Activated CD4-positive, alpha-beta T cell treated with anti-CD3 and anti-CD28 coated beads, Interleukin-2, amount 10 ng/mL, durations not matched to agents 24 days and 14 days (primary cell): ENCODE measurements at regions not wholly inside any gene's neighbourhood (a gene's known extent, or its start where the extent isn't known, plus 50 kb on each side); places are given as distances from the start of the nearest gene placed in this dataset.
"Not testable (repeated sequence)": the region's sequence is repeated elsewhere in the genome, so short reads cannot be mapped to it uniquely, and the experiment has no call there.

ENCODE experiments used
- DNase-seq: peaks from one replicate; pipeline ENCODE4 v3.0.0; 2022
- H3K27ac Mint-ChIP-seq: one replicate; pipeline ENCODE4 v1.8.0; 2022; ENCODE audit warnings: mild to moderate bottlenecking, mixed read lengths
- H3K27me3 Mint-ChIP-seq: one replicate; pipeline ENCODE4 v1.8.0; 2022; ENCODE audit warnings: mixed read lengths
- H3K36me3 Mint-ChIP-seq: one replicate; pipeline ENCODE4 v1.8.0; 2022; ENCODE audit warnings: low read depth, mild to moderate bottlenecking, mixed read lengths
- H3K4me1 Mint-ChIP-seq: one replicate; pipeline ENCODE4 v1.8.0; 2021; ENCODE audit warnings: mixed read lengths
- H3K4me3 Mint-ChIP-seq: one replicate; pipeline ENCODE4 v1.8.0; 2022; ENCODE audit warnings: mild to moderate bottlenecking, moderate library complexity, mixed read lengths
- H3K9me3 Mint-ChIP-seq: one replicate; pipeline ENCODE4 v1.8.0; 2021; ENCODE audit warnings: mixed read lengths
- intact Hi-C: fragments of 100-400 bp; cut with micrococcal nuclease; formaldehyde crosslinking; loops from one replicate; pipeline ENCODE4 v1.15.1; 2023

DNA sequence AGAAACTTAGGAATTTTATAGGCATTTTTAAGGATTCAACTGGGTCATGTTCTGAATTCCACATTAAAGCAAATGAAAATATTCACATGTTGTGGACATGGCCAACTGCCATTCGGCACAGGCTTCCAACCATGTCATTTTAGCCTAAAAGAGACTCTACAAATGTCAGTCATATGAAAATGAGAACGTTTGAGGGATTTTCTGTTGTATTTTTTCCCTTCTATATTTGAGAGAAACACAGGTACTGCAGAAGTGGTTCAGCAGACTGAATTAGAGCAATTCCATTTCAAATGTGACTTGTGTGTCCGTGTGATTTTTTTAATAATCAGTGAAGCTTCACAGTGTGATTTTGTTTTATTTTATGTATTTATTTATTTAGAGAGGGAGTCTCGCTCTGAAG is 124.3 kb downstream of the TP53TG3F start:
- H3K4me3 Mint-ChIP-seq, H3K27me3 Mint-ChIP-seq, H3K27ac Mint-ChIP-seq, DNase-seq, H3K9me3 Mint-ChIP-seq, H3K4me1 Mint-ChIP-seq, H3K36me3 Mint-ChIP-seq, intact Hi-C loops: not testable (repeated sequence)

DNA sequence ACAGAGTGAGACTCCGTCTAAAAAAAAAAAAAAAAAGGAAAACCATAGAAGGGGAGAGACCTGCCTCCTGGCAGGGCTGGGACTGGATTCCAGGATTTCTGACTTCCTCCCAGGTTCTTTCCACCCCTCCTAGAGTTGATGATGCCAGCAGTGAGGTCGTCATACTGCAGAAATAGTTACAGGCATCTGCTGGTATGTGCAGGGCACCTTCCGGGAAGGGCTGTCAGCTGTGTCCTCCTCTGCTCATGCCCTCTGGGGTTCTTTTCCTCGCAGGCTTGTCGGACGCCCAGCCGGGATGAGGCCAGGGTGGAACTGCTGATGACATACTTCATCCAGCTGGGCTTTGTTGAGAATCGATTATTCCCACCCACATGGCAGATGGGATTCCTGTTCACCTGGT is 129.2 kb downstream of the TP53TG3F start:
- H3K27ac Mint-ChIP-seq, intact Hi-C loops, H3K4me3 Mint-ChIP-seq, H3K27me3 Mint-ChIP-seq, H3K4me1 Mint-ChIP-seq, H3K36me3 Mint-ChIP-seq, DNase-seq, H3K9me3 Mint-ChIP-seq: not testable (repeated sequence)

DNA sequence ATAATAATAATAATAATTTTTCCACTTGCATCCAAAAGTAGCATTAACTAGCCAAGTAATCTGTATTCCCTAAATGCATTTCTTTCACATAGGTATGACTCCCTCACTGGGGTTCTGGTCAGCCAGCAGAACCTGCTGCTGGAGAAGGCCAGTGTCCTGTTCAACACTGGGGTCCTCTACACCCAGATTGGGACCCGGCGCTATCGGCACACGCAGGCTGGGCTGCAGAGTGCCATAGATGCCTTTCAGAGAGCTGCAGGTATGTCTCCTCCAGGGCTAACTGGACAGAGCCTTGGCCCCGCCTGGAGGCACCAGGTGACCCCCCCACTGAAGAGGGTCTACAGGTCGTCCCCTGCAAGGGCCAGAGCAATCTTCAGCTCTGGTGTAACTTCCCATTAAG is 133.9 kb downstream of the TP53TG3F start:
- intact Hi-C loops, H3K27ac Mint-ChIP-seq, H3K9me3 Mint-ChIP-seq, H3K4me3 Mint-ChIP-seq, DNase-seq, H3K4me1 Mint-ChIP-seq, H3K36me3 Mint-ChIP-seq, H3K27me3 Mint-ChIP-seq: not testable (repeated sequence)

DNA sequence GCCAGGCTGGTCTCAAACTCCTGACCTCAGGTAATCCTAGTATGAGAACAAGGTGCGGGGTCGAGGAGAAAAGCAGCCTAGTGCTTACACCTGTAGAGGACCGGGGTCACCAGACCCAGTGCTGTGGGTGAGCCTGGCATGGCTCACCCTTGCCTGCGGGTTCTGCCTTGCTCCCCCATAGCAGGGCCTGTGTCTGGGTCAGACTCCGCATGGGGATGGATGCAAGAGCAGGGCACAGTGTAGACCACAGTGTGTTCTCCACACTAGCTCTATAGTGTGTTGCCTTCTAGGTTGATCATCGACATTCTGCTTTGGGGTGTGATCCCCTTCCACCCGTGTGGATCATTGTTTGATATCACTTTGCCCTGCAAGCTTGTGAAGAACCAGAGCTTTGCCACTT is 135.7 kb downstream of the TP53TG3F start:
- H3K27me3 Mint-ChIP-seq, intact Hi-C loops: not testable (repeated sequence)

DNA sequence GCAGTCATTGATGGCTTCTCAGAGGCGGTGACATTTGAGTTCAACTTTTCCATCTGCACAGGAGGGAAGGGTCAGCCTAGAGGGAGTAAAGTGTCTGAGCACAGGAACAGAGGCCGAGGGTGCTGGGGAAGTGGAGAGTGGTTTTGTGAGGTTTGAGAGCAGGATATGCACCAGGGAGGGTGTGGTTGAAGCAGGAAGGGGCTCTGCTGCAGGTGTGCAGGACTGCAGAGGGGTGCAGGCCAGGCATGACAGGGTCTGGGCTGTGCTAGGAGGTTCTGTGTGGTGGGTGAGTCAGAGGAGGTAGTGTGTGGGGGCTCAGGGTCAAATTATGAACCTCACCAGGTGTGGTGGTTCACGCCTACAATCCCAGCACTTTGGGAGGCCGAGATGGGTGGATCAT is 141.6 kb downstream of the TP53TG3F start:
- H3K36me3 Mint-ChIP-seq, H3K4me3 Mint-ChIP-seq, H3K27ac Mint-ChIP-seq, DNase-seq, intact Hi-C loops, H3K27me3 Mint-ChIP-seq, H3K9me3 Mint-ChIP-seq, H3K4me1 Mint-ChIP-seq: not testable (repeated sequence)

More for the DNA sequence above, 135.7 kb downstream of the TP53TG3F start:
- H3K9me3 Mint-ChIP-seq, H3K4me3 Mint-ChIP-seq, H3K27ac Mint-ChIP-seq, H3K36me3 Mint-ChIP-seq, DNase-seq, H3K4me1 Mint-ChIP-seq: not testable (repeated sequence)

DNA sequence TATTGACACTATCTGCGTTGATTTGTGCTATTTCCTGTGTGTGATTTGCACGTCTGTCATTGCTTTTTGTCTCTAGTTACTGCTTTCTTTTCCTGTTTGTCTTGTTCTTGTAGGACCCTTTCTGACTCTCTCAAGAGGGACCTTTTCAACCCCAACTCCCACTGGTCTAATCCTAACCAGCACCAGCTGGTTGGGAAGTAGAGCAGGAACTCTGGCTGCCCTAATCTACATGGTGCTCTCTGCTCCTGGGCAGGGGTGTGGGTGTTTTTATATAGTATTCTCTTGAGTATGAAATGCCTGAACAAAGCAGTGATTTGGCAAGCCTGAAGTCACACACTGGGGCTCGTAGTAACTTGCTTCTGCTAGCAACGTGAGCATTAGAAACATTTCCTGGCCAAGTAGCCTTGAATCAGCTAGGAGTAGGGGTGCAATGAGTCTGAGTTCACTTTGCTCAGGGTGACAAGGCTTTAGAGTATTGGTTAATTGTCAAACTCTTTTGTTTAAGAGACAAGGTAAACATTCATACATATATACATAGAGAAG is 164.2 kb downstream of the TP53TG3F start:
- H3K27me3 Mint-ChIP-seq, H3K4me3 Mint-ChIP-seq, H3K27ac Mint-ChIP-seq, DNase-seq, H3K4me1 Mint-ChIP-seq, H3K36me3 Mint-ChIP-seq, H3K9me3 Mint-ChIP-seq, intact Hi-C loops: not testable (repeated sequence)

DNA sequence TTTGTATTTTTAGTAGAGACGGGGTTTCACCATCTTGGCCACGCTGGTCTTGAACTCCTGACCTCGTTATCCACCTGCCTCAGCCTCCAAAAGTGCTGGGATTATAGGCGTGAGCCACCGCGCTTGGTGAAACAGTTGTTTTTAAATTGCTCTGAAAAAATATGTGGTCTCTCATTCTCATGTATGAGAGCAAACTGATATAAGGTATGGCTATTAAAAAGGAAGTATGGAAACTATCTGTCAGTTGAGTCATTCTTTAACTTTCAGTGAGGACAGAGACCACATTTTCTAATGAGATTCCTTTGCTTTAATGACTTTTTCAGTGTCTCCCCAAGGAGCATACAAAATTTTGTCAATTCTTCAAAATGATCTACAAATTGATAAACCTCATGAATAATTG is 169.5 kb downstream of the TP53TG3F start:
- intact Hi-C loops, DNase-seq, H3K4me3 Mint-ChIP-seq, H3K27me3 Mint-ChIP-seq, H3K4me1 Mint-ChIP-seq, H3K36me3 Mint-ChIP-seq, H3K27ac Mint-ChIP-seq, H3K9me3 Mint-ChIP-seq: not testable (repeated sequence)

DNA sequence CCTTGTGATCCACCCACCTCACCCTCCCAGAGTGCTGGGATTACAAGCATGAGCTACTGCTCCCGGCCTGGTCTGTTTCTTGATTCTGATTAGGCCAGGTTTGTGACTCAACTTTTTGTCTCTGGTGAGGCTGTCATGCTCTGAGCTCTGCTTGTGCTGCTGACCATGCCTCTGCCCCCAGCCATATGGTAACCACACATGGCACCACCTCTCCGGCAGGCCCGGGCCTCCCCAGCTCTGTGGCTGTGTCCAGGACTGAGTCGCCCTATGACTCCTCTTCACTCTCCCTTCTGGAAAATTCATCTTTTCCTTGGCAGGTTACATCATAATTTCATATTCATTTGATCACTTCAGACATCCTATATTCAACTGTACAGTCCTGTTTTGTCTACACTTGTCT is 172.3 kb downstream of the TP53TG3F start:
- H3K4me1 Mint-ChIP-seq: not testable (repeated sequence)

DNA sequence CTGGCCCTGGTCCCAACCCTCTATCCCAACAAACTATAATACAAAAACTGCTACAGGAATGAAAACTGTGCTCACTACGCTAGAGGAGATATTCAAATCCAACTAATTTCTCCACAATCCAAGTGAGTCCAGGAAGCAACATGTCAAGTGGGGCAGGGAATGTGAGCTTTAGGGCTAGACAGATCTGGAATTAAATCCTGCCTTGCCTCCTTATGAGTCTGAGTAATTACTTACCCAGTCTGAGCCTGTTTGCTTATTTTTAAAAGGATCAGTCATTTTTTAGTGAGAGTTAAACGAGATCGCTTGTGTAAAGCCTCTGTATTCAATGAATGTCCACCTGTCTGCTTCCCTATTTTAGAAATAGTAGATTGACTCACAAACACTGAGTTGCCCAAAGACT is 174.6 kb downstream of the TP53TG3F start:
- H3K27me3 Mint-ChIP-seq, H3K36me3 Mint-ChIP-seq, H3K27ac Mint-ChIP-seq, H3K4me3 Mint-ChIP-seq, H3K4me1 Mint-ChIP-seq, H3K9me3 Mint-ChIP-seq, intact Hi-C loops, DNase-seq: not testable (repeated sequence)

More for the DNA sequence above, 172.3 kb downstream of the TP53TG3F start:
- DNase-seq, H3K4me3 Mint-ChIP-seq, H3K9me3 Mint-ChIP-seq, H3K27ac Mint-ChIP-seq, H3K36me3 Mint-ChIP-seq, H3K27me3 Mint-ChIP-seq, intact Hi-C loops: not testable (repeated sequence)

DNA sequence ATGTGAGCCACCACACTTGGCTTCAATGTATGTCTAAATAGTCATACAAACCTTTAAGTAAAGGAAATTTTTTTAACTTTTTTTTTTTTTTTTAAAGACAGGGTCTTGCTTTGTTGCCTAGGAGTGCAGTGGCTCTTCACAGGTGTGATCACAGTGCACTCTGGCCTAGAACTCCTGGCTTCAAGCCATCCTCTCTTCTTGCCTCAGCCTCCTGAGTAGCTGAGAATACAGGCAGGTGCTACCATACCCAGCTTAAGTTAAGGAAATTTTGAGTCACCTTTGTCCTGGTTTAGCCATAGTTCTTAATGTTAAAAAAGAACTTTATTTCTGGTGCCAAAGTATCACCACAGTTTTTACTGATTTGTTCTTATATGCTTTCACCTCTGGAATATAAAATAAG is 177.3 kb downstream of the TP53TG3F start:
- DNase-seq, H3K4me1 Mint-ChIP-seq, H3K4me3 Mint-ChIP-seq, H3K27me3 Mint-ChIP-seq, H3K9me3 Mint-ChIP-seq, H3K36me3 Mint-ChIP-seq, H3K27ac Mint-ChIP-seq, intact Hi-C loops: not testable (repeated sequence)

DNA sequence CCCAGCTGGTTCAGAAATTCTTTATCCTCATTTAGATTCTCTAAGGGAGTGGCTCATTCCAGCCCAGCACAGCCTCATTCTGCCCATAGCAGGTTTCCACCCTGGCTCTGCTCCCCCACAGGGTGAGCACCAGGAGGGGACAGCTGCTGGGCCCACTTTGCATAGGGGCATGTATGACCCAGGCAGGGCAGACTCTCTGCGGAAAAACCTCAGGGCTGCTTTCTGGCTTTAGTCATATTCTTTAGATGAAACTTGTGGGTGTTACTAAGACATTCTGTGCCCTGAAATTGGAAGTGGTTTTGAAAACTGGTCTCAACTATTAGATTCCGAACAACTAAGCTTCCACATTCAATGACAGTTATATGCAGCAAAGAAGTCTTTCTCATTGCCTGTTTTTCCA is 183.9 kb downstream of the TP53TG3F start:
- H3K27me3 Mint-ChIP-seq, DNase-seq, H3K4me1 Mint-ChIP-seq, H3K4me3 Mint-ChIP-seq, H3K9me3 Mint-ChIP-seq, intact Hi-C loops, H3K36me3 Mint-ChIP-seq, H3K27ac Mint-ChIP-seq: not testable (repeated sequence)

DNA sequence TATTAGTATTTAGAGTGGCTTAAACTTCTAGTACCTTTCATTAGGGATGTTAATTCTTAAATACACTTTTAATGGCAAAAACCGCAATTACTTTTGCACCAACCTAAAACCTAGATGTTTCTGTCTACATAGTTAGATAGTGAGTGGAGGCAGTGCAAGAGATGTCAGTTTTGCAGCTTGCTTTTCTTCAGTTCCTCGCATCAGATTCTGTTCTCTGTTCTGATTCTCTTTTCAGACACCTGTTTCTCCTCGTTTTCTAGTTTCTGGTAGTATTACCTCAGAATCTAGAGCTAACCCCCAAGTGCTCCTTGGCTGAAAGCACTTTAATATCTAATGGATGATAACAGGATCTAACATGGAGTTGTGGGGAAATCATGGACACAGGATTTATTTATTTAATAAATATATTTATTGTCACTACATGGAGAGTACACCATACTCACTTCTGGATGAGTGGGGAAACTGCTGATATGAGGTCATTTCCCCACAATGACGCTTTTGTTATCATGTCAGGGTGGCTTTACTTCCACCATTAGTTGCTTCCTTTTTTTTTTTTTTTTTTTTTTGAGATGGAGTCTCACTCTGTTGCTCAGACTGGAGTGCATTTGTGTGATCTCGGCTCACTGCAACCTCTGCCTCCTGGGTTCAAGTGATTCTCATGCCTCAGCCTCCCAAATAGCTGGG is 184.4 kb downstream of the TP53TG3F start:
- H3K27ac Mint-ChIP-seq, H3K9me3 Mint-ChIP-seq, H3K36me3 Mint-ChIP-seq, DNase-seq, H3K27me3 Mint-ChIP-seq, intact Hi-C loops, H3K4me3 Mint-ChIP-seq, H3K4me1 Mint-ChIP-seq: not testable (repeated sequence)

DNA sequence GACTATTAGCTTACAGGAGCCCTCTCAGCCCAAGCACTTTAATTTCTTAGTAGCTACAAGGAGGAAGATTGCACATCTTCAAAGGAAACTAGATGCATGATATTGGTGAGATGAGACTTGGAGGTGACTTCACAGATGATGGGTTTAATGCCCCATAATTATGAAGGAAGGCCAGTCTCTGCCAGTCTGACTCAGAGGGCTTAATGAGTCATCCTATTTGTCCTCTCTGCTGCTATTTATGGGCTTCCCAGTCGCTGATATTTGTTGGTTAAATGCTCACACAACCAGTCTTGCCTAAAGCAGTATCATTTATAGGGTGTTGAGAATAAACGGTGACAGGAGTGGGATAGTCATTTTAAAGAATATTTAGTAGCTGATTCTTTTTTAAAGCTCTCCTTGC is 187.0 kb downstream of the TP53TG3F start:
- H3K27ac Mint-ChIP-seq, H3K9me3 Mint-ChIP-seq, H3K4me1 Mint-ChIP-seq, H3K36me3 Mint-ChIP-seq, H3K4me3 Mint-ChIP-seq, H3K27me3 Mint-ChIP-seq, DNase-seq, intact Hi-C loops: not testable (repeated sequence)

DNA sequence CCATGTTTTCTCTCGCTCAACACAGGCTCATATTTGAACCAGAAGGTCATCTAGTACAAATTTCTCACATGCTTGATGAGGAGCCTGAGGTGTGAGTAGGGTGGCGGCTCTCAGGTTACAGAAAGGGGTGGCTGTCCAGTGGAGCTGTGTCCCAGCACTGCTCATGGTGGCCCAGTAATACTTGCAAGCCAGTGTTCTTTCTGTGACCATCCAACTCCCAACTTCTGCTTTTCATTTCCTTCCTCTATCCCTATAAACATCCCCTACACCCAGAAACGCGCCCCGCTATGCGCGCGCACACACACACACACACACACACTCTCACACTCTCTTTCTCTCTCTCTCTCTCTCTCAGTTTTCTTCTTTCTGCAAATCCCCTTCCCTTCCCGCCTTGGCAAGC is 196.3 kb downstream of the TP53TG3F start:
- H3K27ac Mint-ChIP-seq, DNase-seq, H3K9me3 Mint-ChIP-seq, H3K36me3 Mint-ChIP-seq, H3K4me1 Mint-ChIP-seq, intact Hi-C loops, H3K4me3 Mint-ChIP-seq, H3K27me3 Mint-ChIP-seq: not testable (repeated sequence)

DNA sequence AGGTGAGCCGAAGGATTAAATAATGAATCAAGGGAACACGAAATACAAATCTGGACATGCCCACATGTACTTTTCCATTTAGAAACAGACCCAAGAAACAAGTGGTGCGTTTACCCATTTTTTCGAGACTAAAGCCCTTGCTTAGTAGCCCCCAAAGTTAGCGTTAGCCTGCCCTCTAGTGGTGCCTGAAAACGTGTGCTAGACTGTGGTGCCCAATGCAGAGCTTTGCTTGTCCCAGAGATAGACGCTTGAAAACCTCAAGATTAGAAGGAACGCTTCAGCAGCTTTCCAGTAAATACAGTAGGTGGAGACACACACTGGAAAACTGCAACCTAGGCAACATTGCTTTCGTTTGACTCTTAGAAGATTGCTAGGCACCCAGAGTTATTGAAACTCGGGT is 197.0 kb downstream of the TP53TG3F start:
- H3K4me1 Mint-ChIP-seq, H3K4me3 Mint-ChIP-seq, H3K36me3 Mint-ChIP-seq, H3K27me3 Mint-ChIP-seq, DNase-seq, H3K9me3 Mint-ChIP-seq, H3K27ac Mint-ChIP-seq, intact Hi-C loops: not testable (repeated sequence)
